ENCODE measurements at regions not wholly inside any gene's neighbourhood (a gene's known extent, or its start where the extent isn't known, plus 50 kb on each side); places are given as distances from the start of the nearest gene placed in this dataset.

- H3K36me3 ChIP-seq (ENCODE audit: low read depth, missing control alignments), result no peaks in the 10 kb centered on the region
- TF ChIP-seq, protein P1, sequence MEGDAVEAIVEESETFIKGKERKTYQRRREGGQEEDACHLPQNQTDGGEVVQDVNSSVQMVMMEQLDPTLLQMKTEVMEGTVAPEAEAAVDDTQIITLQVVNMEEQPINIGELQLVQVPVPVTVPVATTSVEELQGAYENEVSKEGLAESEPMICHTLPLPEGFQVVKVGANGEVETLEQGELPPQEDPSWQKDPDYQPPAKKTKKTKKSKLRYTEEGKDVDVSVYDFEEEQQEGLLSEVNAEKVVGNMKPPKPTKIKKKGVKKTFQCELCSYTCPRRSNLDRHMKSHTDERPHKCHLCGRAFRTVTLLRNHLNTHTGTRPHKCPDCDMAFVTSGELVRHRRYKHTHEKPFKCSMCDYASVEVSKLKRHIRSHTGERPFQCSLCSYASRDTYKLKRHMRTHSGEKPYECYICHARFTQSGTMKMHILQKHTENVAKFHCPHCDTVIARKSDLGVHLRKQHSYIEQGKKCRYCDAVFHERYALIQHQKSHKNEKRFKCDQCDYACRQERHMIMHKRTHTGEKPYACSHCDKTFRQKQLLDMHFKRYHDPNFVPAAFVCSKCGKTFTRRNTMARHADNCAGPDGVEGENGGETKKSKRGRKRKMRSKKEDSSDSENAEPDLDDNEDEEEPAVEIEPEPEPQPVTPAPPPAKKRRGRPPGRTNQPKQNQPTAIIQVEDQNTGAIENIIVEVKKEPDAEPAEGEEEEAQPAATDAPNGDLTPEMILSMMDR (IDR thresholded peaks at IDR 0.05), result no peak
- TF ChIP-seq POLR2A (IDR thresholded peaks at IDR 0.05), result no peak
- H3K27ac ChIP-seq, result no peak overlapping the region
- no peaks in the 10 kb centered on the region for H3K9me3 ChIP-seq
- no peaks in the 10 kb centered on the region for H3K27me3 ChIP-seq
- no peak for DNase-seq
- H3K4me1 ChIP-seq, result no peaks in the 10 kb centered on the region
- no peak overlapping the region for H3K4me3 ChIP-seq
- 82% methylated on average over 1 of the region's 1 CpG for WGBS, 2 donors
- intact Hi-C loops (cut with DNase I; ENCODE audit: low total_unique reads), result no loop called here
These were observed 2072.6 kb upstream of the CELF4 start for GRCh38 chr18:39638224-39638623.

GRCh38 chr18:39636931-39637330 is 2071.3 kb upstream of the CELF4 start:
- Histone ChIP-seq H3K36me3 (ENCODE audit: low read depth, missing control alignments) (no peaks in the 10 kb centered on the region), H3K27ac (no peak overlapping the region), H3K4me1 (no peaks in the 10 kb centered on the region), H3K27me3 (no peaks in the 10 kb centered on the region), H3K9me3 (no peaks in the 10 kb centered on the region), H3K4me3 (no peak overlapping the region)
- 88 to 97% methylated on average over 1 of the region's 1 CpG for WGBS, 2 donors
- intact Hi-C loops (cut with DNase I; ENCODE audit: low total_unique reads), result no loop called here
- TF ChIP-seq, protein P1 (IDR thresholded peaks at IDR 0.05), result no peak
- no peak for TF ChIP-seq POLR2A (IDR thresholded peaks at IDR 0.05)
- no peak for DNase-seq

DNA sequence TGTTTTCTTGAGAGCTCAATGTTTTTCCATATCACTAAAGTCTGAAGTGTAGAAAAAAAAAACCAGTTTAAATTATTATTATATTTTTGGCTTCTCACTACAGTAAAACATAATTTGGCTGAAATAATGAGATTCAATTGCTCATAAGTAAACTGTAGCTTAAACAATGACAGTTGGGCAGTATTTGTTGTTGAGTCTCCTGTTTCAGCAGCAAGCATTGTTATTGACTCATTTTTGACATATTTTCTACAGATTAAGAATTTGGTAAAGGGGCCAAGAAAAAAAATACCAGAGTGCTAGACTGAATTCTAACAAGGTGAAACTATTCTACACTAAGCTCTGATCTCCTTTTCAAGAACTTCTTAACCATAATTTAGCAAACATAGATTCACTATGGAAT is 2070.4 kb upstream of the CELF4 start:
- TF ChIP-seq POLR2A (IDR thresholded peaks at IDR 0.05), result no peak
- TF ChIP-seq, protein P1 (IDR thresholded peaks at IDR 0.05), result no peak
- H3K4me3 ChIP-seq, result no peak overlapping the region
- no peaks in the 10 kb centered on the region for H3K4me1 ChIP-seq
- no peaks in the 10 kb centered on the region for H3K9me3 ChIP-seq
- no peak overlapping the region for H3K27ac ChIP-seq
- H3K27me3 ChIP-seq, result no peaks in the 10 kb centered on the region
- intact Hi-C loops (cut with DNase I; ENCODE audit: low total_unique reads), result no loop called here
- no peaks in the 10 kb centered on the region for H3K36me3 ChIP-seq (ENCODE audit: low read depth, missing control alignments)
- DNase-seq, result no peak

DNA sequence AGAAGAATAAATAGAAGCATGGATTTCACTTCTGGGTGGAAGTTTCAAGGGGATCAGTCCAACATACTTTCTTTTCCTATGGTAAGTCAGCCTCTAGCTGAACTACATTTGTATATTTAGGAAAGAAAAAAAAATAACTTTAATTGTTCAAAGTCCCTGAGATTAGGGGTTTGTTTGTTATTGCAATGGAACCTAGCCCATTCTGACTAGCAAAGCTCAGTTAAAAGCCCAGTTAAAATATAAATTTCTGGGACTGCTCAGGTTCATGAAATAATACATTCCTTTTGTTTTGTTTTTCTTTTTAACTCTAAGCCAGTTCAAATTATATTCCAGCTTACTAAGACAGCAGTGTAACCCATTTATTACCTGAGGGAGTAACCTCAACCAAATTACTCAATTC is 2069.6 kb upstream of the CELF4 start:
- TF ChIP-seq, protein P1 (IDR thresholded peaks at IDR 0.05), result no peak
- no peak for TF ChIP-seq POLR2A (IDR thresholded peaks at IDR 0.05)
- intact Hi-C loops (cut with DNase I; ENCODE audit: low total_unique reads), result no loop called here
- H3K27me3 ChIP-seq, result no peaks in the 10 kb centered on the region
- no peaks in the 10 kb centered on the region for H3K36me3 ChIP-seq (ENCODE audit: low read depth, missing control alignments)
- no peak overlapping the region for H3K4me3 ChIP-seq
- no peaks in the 10 kb centered on the region for H3K4me1 ChIP-seq
- H3K9me3 ChIP-seq, result no peaks in the 10 kb centered on the region
- H3K27ac ChIP-seq, result no peak overlapping the region
- DNase-seq, result no peak

DNA sequence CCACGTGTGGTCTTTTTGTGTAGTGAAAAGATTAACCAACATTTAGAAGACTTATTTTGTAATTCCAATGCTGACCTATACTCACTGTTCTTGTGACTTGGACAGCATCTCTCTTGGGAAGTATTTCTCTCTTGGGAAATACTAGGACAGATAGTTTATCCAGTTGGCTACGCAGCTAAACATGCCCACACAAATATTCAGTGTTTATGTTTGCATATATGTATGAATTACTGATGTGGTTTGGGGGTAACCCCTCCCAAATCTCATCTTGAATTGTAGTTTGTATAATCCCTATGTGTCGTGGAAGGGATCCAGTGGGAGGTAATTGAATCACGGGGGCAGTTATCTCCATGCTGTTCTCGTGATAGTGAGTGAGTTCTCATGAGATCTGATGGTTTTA is 2062.3 kb upstream of the CELF4 start:
- Histone ChIP-seq H3K4me1 (no peaks in the 10 kb centered on the region), H3K27ac (no peak overlapping the region), H3K36me3 (ENCODE audit: low read depth, missing control alignments) (no peaks in the 10 kb centered on the region), H3K27me3 (no peaks in the 10 kb centered on the region), H3K4me3 (no peak overlapping the region), H3K9me3 (no peaks in the 10 kb centered on the region)
- TF ChIP-seq POLR2A (IDR thresholded peaks at IDR 0.05), result no peak
- TF ChIP-seq, protein P1 (IDR thresholded peaks at IDR 0.05), result no peak
- intact Hi-C loops (cut with DNase I; ENCODE audit: low total_unique reads), result no loop called here
- 52 to 58% methylated on average over 5 of the region's 5 CpGs for WGBS, 2 donors
- DNase-seq, result no peak

Measured in testis (tissue), 2 donors.